SH-SY5Y (cell line): ENCODE measurements at regions not wholly inside any gene's neighbourhood (a gene's known extent, or its start where the extent isn't known, plus 50 kb on each side); places are given as distances from the start of the nearest gene placed in this dataset.

Source experiments
- GATA2 ChIP-seq: IDR thresholded peaks from 2 replicates; pipeline ENCODE4 v1.6.1; 2011; ENCODE audit warnings: mild to moderate bottlenecking, low read depth, low read length
- GATA3 ChIP-seq: IDR thresholded peaks from 2 replicates; pipeline ENCODE4 v1.6.1; 2011; ENCODE audit warnings: low read depth, mild to moderate bottlenecking, low read length, moderate library complexity

- TF ChIP-seq GATA2 = no peak
- TF ChIP-seq GATA3 = no peak
Measured at GRCh38 chr11:116532066-116532465, 240.7 kb downstream of the BUD13 start.
